PC-9 (cell line): ENCODE measurements at regions not wholly inside any gene's neighbourhood (a gene's known extent, or its start where the extent isn't known, plus 50 kb on each side); places are given as distances from the start of the nearest gene placed in this dataset.

Experiments used
- EZH2 ChIP-seq: fragments of 200-600 bp; sonication (generic); IDR thresholded peaks from 2 replicates; pipeline ENCODE4 v1.8.0; 2017; ENCODE audit warnings: antibody characterized with exemption, low read depth
- TF ChIP-seq, protein P1 (sequence below): fragments of 200-600 bp; sonication (generic); conservative IDR thresholded peaks from 2 replicates; pipeline ENCODE4 v1.6.1; 2017; ENCODE audit warnings: mixed run types, antibody characterized with exemption, mild to moderate bottlenecking, moderate library complexity

DNA sequence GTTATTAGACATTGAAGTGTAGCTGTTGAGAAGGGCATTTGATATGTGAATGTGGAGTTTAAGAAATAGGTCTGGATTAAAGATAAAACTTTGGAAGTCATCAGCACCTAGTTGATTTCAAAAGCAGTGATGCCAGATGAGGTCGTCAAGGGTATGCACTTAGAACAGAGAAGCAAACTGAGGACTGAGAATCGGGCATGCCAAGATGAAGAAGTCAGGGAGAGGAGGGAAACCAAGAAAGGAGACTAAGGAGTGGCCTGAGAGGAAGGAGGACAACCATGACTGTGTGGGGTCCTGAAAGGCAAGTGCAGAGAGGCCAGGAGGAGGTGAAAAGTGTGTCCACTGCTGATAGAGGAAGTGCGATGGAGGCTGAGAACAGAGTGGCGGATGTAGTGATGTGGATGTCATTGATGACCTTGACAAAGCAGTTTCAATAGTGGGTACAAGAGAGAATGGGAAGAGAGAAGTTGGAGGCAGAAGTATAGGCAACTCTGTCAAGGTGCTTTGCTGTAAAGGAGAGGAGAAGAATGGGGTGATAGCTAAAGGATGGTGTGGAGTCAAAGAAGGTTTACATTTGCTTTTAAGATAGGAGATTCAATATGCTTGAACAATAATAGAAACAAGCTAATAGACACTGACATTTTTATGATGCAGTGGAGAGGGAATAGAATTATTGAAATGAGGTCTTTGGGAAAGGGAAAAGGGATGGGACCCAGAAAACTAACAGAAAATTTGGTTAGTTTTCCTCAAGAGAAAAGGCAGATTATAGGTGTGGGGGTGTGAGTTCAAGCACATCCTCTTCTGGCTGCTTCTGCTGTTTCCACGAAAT is 139.7 kb upstream of the TMEM170B start:
- TF ChIP-seq, protein P1, sequence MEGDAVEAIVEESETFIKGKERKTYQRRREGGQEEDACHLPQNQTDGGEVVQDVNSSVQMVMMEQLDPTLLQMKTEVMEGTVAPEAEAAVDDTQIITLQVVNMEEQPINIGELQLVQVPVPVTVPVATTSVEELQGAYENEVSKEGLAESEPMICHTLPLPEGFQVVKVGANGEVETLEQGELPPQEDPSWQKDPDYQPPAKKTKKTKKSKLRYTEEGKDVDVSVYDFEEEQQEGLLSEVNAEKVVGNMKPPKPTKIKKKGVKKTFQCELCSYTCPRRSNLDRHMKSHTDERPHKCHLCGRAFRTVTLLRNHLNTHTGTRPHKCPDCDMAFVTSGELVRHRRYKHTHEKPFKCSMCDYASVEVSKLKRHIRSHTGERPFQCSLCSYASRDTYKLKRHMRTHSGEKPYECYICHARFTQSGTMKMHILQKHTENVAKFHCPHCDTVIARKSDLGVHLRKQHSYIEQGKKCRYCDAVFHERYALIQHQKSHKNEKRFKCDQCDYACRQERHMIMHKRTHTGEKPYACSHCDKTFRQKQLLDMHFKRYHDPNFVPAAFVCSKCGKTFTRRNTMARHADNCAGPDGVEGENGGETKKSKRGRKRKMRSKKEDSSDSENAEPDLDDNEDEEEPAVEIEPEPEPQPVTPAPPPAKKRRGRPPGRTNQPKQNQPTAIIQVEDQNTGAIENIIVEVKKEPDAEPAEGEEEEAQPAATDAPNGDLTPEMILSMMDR: no peak
- TF ChIP-seq EZH2: no peak
